Body of pancreas (tissue), 4 donors: ENCODE measurements at regions not wholly inside any gene's neighbourhood (a gene's known extent, or its start where the extent isn't known, plus 50 kb on each side); places are given as distances from the start of the nearest gene placed in this dataset.
A peak's percentile ranks its signal among the peaks of the same experiment; 100 is the strongest.

ENCODE experiments used
- ATAC-seq: fragments of 150-250 bp; one replicate; pipeline ENCODE4 v1.9.1; 2016
- DNase-seq, 4 donors: peaks; one replicate each; pipeline ENCODE4 v3.0.0-alpha.2; 2019
- H3K27ac ChIP-seq, 4 donors: fragments of 200-600 bp; sonication (generic); 1 replicate in 3 of 4; 2 replicates in 1 of 4; pipeline versions ENCODE4 v1.5.1 to v1.6.1; 2016 to 2019; ENCODE audit warnings: mild to moderate bottlenecking in 1 of 4, mixed read lengths in 1 of 4, moderate library complexity in 1 of 4
- H3K27me3 ChIP-seq, 2 donors: fragments of 200-600 bp; sonication (generic); one replicate each; pipeline ENCODE4 v1.6.0; 2016; ENCODE audit warnings: mild to moderate bottlenecking in 1 of 2
- H3K36me3 ChIP-seq, 2 donors: fragments of 200-600 bp; sonication (generic); replicated peaks in 1 of 2; 2 replicates each; pipeline ENCODE4 v1.5.1; 2016; ENCODE audit warnings: low read depth in 2 of 2; ENCODE audit not compliant: insufficient read depth in 1 of 2
- H3K4me1 ChIP-seq: fragments of 200-600 bp; sonication (generic); one replicate; pipeline ENCODE4 v1.6.0; 2016
- H3K4me3 ChIP-seq, 2 donors: fragments of 200-600 bp; sonication (generic); 1 replicate in 1 of 2; 2 replicates in 1 of 2; pipeline ENCODE4 v1.5.1; 2016 to 2019
- H3K9me3 ChIP-seq, 3 donors: fragments of 200-600 bp; sonication (generic); 1 replicate in 2 of 3; 2 replicates in 1 of 3; pipeline ENCODE4 v1.5.1; 2016
- CTCF ChIP-seq, 7 experiments: fragments of 450-650 bp in 4 of 7; fragments of 200-600 bp in 3 of 7; sonication (generic) in 3 of 7; IDR thresholded peaks; one replicate each; pipeline ENCODE4 v1.5.1; 2016 to 2019; ENCODE audit warnings: antibody characterized with exemption in 7 of 7
- POLR2A ChIP-seq, 3 donors: fragments of 450-650 bp; IDR thresholded peaks; one replicate each; pipeline ENCODE4 v1.6.1; 2016; ENCODE audit warnings: antibody characterized with exemption in 3 of 3, mild to moderate bottlenecking in 2 of 3
- WGBS, 2 donors: methylation state at CpG; one replicate each; pipeline ENCODE4 v1.1.5; 2017; 5-methylcytosine and 5-hydroxymethylcytosine counted together
- intact Hi-C: fragments of 100-400 bp; cut with DNase I; formaldehyde crosslinking; loops from one replicate; pipeline ENCODE4 v1.15.1; 2023

- intact Hi-C loops: no loop called here
- no peaks in the 10 kb centered on the region for H3K9me3 ChIP-seq
- no peak overlapping the region for H3K27ac ChIP-seq
- DNase-seq: no peak
- no peak overlapping the region for H3K4me3 ChIP-seq
- no peaks in the 10 kb centered on the region for H3K4me1 ChIP-seq
- no peak for ATAC-seq
- TF ChIP-seq CTCF (IDR thresholded peaks at IDR 0.05): no peak
- TF ChIP-seq POLR2A (IDR thresholded peaks at IDR 0.05): no peak
- H3K36me3 ChIP-seq: no peaks in the 10 kb centered on the region
- H3K27me3 ChIP-seq: peaks cover 0 to 4% of the 10 kb centered on the region in 2 donors
- 73 to 87% methylated on average over 6 of the region's 6 CpGs for WGBS, 2 donors
Observed at GRCh38 chr17:70314506-70314905, 145.2 kb downstream of the KCNJ2 start.

- no peaks in the 10 kb centered on the region for H3K9me3 ChIP-seq
- H3K27me3 ChIP-seq: peaks cover 0 to under 1% of the 10 kb centered on the region in 2 donors
- DNase-seq: no peak
- no peaks in the 10 kb centered on the region for H3K36me3 ChIP-seq
- TF ChIP-seq CTCF (IDR thresholded peaks at IDR 0.05): no peak
- TF ChIP-seq POLR2A (IDR thresholded peaks at IDR 0.05): no peak
- no peaks in the 10 kb centered on the region for H3K4me1 ChIP-seq
- H3K27ac ChIP-seq: no peak overlapping the region
- H3K4me3 ChIP-seq: no peak overlapping the region
- intact Hi-C loops: no loop called here
- 69 to 89% methylated on average over 1 of the region's 1 CpG for WGBS, 2 donors
- ATAC-seq: no peak
Observed at GRCh38 chr17:70317421-70317820, 148.1 kb downstream of the KCNJ2 start.

- H3K4me1 ChIP-seq: no peaks in the 10 kb centered on the region
- H3K27me3 ChIP-seq: no peaks in the 10 kb centered on the region
- ATAC-seq: no peak
- H3K9me3 ChIP-seq: no peaks in the 10 kb centered on the region
- no peak for DNase-seq
- 70 to 82% methylated on average over 3 of the region's 3 CpGs for whole genome bisulfite sequencing, 2 donors
- H3K4me3 ChIP-seq: no peak overlapping the region
- no peaks in the 10 kb centered on the region for H3K36me3 ChIP-seq
- TF ChIP-seq CTCF (IDR thresholded peaks at IDR 0.05) (no peak), POLR2A (IDR thresholded peaks at IDR 0.05) (no peak)
- intact Hi-C loops: no loop called here
- no peak overlapping the region for H3K27ac ChIP-seq
Observed at GRCh38 chr17:70318051-70318450, 148.7 kb downstream of the KCNJ2 start.

- H3K27ac ChIP-seq: no peak overlapping the region
- intact Hi-C loops: no loop called here
- H3K4me1 ChIP-seq: no peaks in the 10 kb centered on the region
- H3K36me3 ChIP-seq: no peaks in the 10 kb centered on the region
- H3K27me3 ChIP-seq: no peaks in the 10 kb centered on the region
- TF ChIP-seq CTCF (IDR thresholded peaks at IDR 0.05): no peak
- TF ChIP-seq POLR2A (IDR thresholded peaks at IDR 0.05): no peak
- no peaks in the 10 kb centered on the region for H3K9me3 ChIP-seq
- 59 to 62% methylated on average over 3 of the region's 3 CpGs for WGBS, 2 donors
- DNase-seq (no peak), ATAC-seq (no peak)
- H3K4me3 ChIP-seq: no peak overlapping the region
Observed at GRCh38 chr17:70319516-70319915, 150.2 kb downstream of the KCNJ2 start.

- Histone ChIP-seq H3K36me3 (no peaks in the 10 kb centered on the region), H3K4me1 (no peaks in the 10 kb centered on the region), H3K9me3 (no peaks in the 10 kb centered on the region), H3K4me3 (no peak overlapping the region), H3K27me3 (no peaks in the 10 kb centered on the region), H3K27ac (no peak overlapping the region)
- intact Hi-C loops: no loop called here
- WGBS, 2 donors: 59 to 67% methylated on average over 5 of the region's 5 CpGs
- TF ChIP-seq CTCF (IDR thresholded peaks at IDR 0.05) (no peak), POLR2A (IDR thresholded peaks at IDR 0.05) (no peak)
- ATAC-seq (peak; percentile 42), DNase-seq (peak in 3 of 4 donors; percentile 19 to 32 (median 29))
Observed at GRCh38 chr17:70320673-70321345, 151.5 kb downstream of the KCNJ2 start.
